Keratinocyte (primary cell): ENCODE measurements at regions not wholly inside any gene's neighbourhood (a gene's known extent, or its start where the extent isn't known, plus 50 kb on each side); places are given as distances from the start of the nearest gene placed in this dataset.

Experiments
- EZH2 ChIP-seq: IDR thresholded peaks from one replicate; pipeline ENCODE4 v1.6.1; 2012; ENCODE audit warnings: inconsistent platforms, mild to moderate bottlenecking, low read length, moderate library complexity
- TF ChIP-seq, protein P1 (sequence below), 3 experiments: IDR thresholded peaks in 1 of 3; conservative IDR thresholded peaks in 1 of 3; optimal IDR thresholded peaks in 1 of 3; 2 replicates in 2 of 3; 3 replicates in 1 of 3; pipeline versions ENCODE3 to v1.5.1; 2011; ENCODE audit warnings: low read length in 3 of 3, mild to moderate bottlenecking in 3 of 3, moderate library complexity in 2 of 3, control low read depth in 1 of 3, inconsistent platforms in 1 of 3; ENCODE audit not compliant: insufficient read depth in 2 of 3; ENCODE audit errors: extremely low read depth in 1 of 3

DNA sequence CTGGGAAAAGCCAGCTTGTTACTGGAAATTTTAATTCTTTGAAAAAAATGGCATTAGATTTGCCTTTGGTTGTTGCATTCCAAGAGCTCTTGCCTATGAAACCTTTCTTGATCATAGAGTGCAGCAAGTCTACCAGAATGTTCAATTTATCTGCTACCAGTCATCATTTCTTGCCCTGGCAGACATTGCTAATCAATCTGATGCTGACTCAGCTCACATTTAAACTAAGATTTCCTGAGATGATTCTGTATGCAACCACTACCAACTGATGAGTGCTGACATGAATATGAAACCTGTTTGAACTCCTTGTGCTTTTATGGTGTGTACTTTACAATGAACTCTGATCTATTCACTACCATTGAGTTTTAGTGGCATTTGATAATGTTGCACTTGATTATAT, 166.5 kb upstream of the SALL1 start:
- TF ChIP-seq, protein P1, sequence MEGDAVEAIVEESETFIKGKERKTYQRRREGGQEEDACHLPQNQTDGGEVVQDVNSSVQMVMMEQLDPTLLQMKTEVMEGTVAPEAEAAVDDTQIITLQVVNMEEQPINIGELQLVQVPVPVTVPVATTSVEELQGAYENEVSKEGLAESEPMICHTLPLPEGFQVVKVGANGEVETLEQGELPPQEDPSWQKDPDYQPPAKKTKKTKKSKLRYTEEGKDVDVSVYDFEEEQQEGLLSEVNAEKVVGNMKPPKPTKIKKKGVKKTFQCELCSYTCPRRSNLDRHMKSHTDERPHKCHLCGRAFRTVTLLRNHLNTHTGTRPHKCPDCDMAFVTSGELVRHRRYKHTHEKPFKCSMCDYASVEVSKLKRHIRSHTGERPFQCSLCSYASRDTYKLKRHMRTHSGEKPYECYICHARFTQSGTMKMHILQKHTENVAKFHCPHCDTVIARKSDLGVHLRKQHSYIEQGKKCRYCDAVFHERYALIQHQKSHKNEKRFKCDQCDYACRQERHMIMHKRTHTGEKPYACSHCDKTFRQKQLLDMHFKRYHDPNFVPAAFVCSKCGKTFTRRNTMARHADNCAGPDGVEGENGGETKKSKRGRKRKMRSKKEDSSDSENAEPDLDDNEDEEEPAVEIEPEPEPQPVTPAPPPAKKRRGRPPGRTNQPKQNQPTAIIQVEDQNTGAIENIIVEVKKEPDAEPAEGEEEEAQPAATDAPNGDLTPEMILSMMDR (optimal IDR thresholded peaks at IDR 0.05 in 1 of 3, IDR thresholded peaks at IDR 0.05 in 1 of 3, conservative IDR thresholded peaks at IDR 0.05 in 1 of 3; ENCODE audit: extremely low read depth in 1 of 3, insufficient read depth in 2 of 3, low read length in 3 of 3): no peak
- no peak for TF ChIP-seq EZH2
